MCF 10A (cell line): ENCODE measurements at regions not wholly inside any gene's neighbourhood (a gene's known extent, or its start where the extent isn't known, plus 50 kb on each side); places are given as distances from the start of the nearest gene placed in this dataset.
"Not testable (repeated sequence)": the region's sequence is repeated elsewhere in the genome, so short reads cannot be mapped to it uniquely, and the experiment has no call there.

Experiments
- BruUV-seq: library from RNA; stranded (reverse); fragments of 400-500 nt; replicated peaks from 2 replicates; lab custom pipeline; 2021; lab: Mats Ljungman, UMichigan
- CTCF ChIA-PET: fragments of 300-600 bp; sonication (Branson Sonifier 250); formaldehyde crosslinking; extraction: SDS; loops from one replicate; lab custom pipeline; 2021; ENCODE audit warnings: antibody characterized with exemption, inconsistent platforms; lab: Yijun Ruan, JAX
- POLR2A ChIA-PET: fragments of 300-600, 350-650 bp; sonication (Branson Sonifier 250); formaldehyde crosslinking; extraction: SDS; loops from one replicate; lab custom pipeline; 2020; ENCODE audit warnings: antibody characterized with exemption, inconsistent platforms; lab: Yijun Ruan, JAX
- DNase-seq: peaks from one replicate; pipeline ENCODE4 v3.0.0-alpha.2; 2018; ENCODE audit not compliant: unreplicated experiment
- H3K27ac Mint-ChIP-seq: one replicate; pipeline ENCODE4 v1.8.0; 2022; ENCODE audit warnings: mild to moderate bottlenecking, low read depth, mixed read lengths; ENCODE audit not compliant: unreplicated experiment
- H3K27me3 Mint-ChIP-seq: one replicate; pipeline ENCODE4 v1.8.0; 2022; ENCODE audit warnings: mixed read lengths; ENCODE audit not compliant: insufficient read depth, unreplicated experiment
- H3K36me3 Mint-ChIP-seq: one replicate; pipeline ENCODE4 v1.8.0; 2022; ENCODE audit warnings: mild to moderate bottlenecking, moderate library complexity, mixed read lengths; ENCODE audit not compliant: insufficient read depth, unreplicated experiment
- H3K4me1 Mint-ChIP-seq: one replicate; pipeline ENCODE4 v1.8.0; 2022; ENCODE audit warnings: mixed read lengths; ENCODE audit not compliant: insufficient read depth, unreplicated experiment
- H3K4me3 Mint-ChIP-seq: one replicate; pipeline ENCODE4 v1.8.0; 2022; ENCODE audit warnings: mild to moderate bottlenecking, moderate library complexity, mixed read lengths; ENCODE audit not compliant: unreplicated experiment
- H3K9me3 Mint-ChIP-seq: one replicate; pipeline ENCODE4 v1.8.0; 2022; ENCODE audit warnings: mixed read lengths; ENCODE audit not compliant: unreplicated experiment
- CTCF ChIP-seq: fragments of 200-600 bp; IDR thresholded peaks from one replicate; pipeline ENCODE4 v1.8.0; 2022; ENCODE audit warnings: antibody characterized with exemption, mild to moderate bottlenecking; ENCODE audit not compliant: unreplicated experiment
- intact Hi-C: fragments of 100-400 bp; cut with micrococcal nuclease; formaldehyde crosslinking; loops from 2 replicates; pipeline ENCODE4 v1.14.1; 2022

GRCh38 chr1:101130673-101131072 lies 105.1 kb upstream of the DPH5 start:
- CTCF ChIA-PET: interaction anchor here (0.6 to 1.0 kb wide), 3 partner anchors 34 to 158 kb away, joined by 3 read pairs; no protein-coding TSS in a partner anchor
- H3K27me3 Mint-ChIP-seq: no peaks in the 10 kb centered on the region
- POLR2A ChIA-PET: no interaction called here
- peaks cover 5% of the 10 kb centered on the region for H3K36me3 Mint-ChIP-seq
- no peak overlapping the region for H3K4me3 Mint-ChIP-seq
- no peaks in the 10 kb centered on the region for H3K4me1 Mint-ChIP-seq
- no peak for TF ChIP-seq CTCF
- H3K27ac Mint-ChIP-seq: no peak overlapping the region
- intact Hi-C loops: no loop called here
- no peaks in the 10 kb centered on the region for H3K9me3 Mint-ChIP-seq
- no TSS peak for BruUV-seq
- DNase-seq: no peak

GRCh38 chr1:101128846-101129245 lies 103.3 kb upstream of the DPH5 start:
- H3K4me1 Mint-ChIP-seq: no peaks in the 10 kb centered on the region
- POLR2A ChIA-PET: no interaction called here
- no peak overlapping the region for H3K4me3 Mint-ChIP-seq
- no TSS peak for BruUV-seq
- CTCF ChIA-PET: no interaction called here
- H3K36me3 Mint-ChIP-seq: no peaks in the 10 kb centered on the region
- H3K27me3 Mint-ChIP-seq: no peaks in the 10 kb centered on the region
- TF ChIP-seq CTCF: no peak
- intact Hi-C loops: no loop called here
- no peak for DNase-seq
- no peaks in the 10 kb centered on the region for H3K9me3 Mint-ChIP-seq
- no peak overlapping the region for H3K27ac Mint-ChIP-seq

GRCh38 chr1:101128211-101128727 lies 102.7 kb upstream of the DPH5 start:
- no peak overlapping the region for H3K27ac Mint-ChIP-seq
- H3K27me3 Mint-ChIP-seq: no peaks in the 10 kb centered on the region
- CTCF ChIA-PET: no interaction called here

GRCh38 chr1:101124405-101124804 lies 98.8 kb upstream of the DPH5 start:
- POLR2A ChIA-PET: no interaction called here

More at GRCh38 chr1:101128211-101128727, 102.7 kb upstream of the DPH5 start:
- POLR2A ChIA-PET: no interaction called here
- H3K9me3 Mint-ChIP-seq: no peaks in the 10 kb centered on the region
- H3K4me1 Mint-ChIP-seq: no peaks in the 10 kb centered on the region
- no peak for TF ChIP-seq CTCF
- intact Hi-C loops: no loop called here
- no TSS peak for BruUV-seq
- H3K4me3 Mint-ChIP-seq: no peak overlapping the region
- no peaks in the 10 kb centered on the region for H3K36me3 Mint-ChIP-seq
- no peak for DNase-seq

GRCh38 chr1:101123904-101124303 lies 98.3 kb upstream of the DPH5 start:
- BruUV-seq, H3K36me3 Mint-ChIP-seq, H3K27ac Mint-ChIP-seq, H3K9me3 Mint-ChIP-seq, H3K27me3 Mint-ChIP-seq, H3K4me3 Mint-ChIP-seq, intact Hi-C loops, DNase-seq, POLR2A ChIA-PET, H3K4me1 Mint-ChIP-seq: not testable (repeated sequence)
- CTCF ChIA-PET: interaction anchor here (0.6 to 1.0 kb wide), 2 partner anchors 165 to 309 kb away, joined by 4 read pairs; no protein-coding TSS in a partner anchor

More at GRCh38 chr1:101124405-101124804, 98.8 kb upstream of the DPH5 start:
- CTCF ChIA-PET: interaction anchor here (0.6 kb wide), 1 partner anchor 310 kb away, joined by 4 read pairs; no protein-coding TSS in a partner anchor
- Mint-ChIP-seq H3K36me3 (no peaks in the 10 kb centered on the region), H3K4me3 (no peak overlapping the region), H3K27me3 (no peaks in the 10 kb centered on the region), H3K27ac (no peak overlapping the region), H3K9me3 (no peaks in the 10 kb centered on the region), H3K4me1 (no peaks in the 10 kb centered on the region)
- DNase-seq: no peak
- TF ChIP-seq CTCF: no peak
- intact Hi-C loops: no loop called here
- BruUV-seq: no TSS peak
